CD8-positive, alpha-beta memory T cell (primary cell): ENCODE measurements at regions not wholly inside any gene's neighbourhood (a gene's known extent, or its start where the extent isn't known, plus 50 kb on each side); places are given as distances from the start of the nearest gene placed in this dataset.

ENCODE experiments used
- CTCF ChIA-PET: fragments of 350-600 bp; sonication (Branson Sonifier 250); formaldehyde crosslinking; loops from one replicate; lab custom pipeline; 2021; ENCODE audit warnings: antibody characterized with exemption; lab: Charles Lee
- POLR2A ChIA-PET: fragments of 350-600 bp; sonication (Branson Sonifier 250); formaldehyde crosslinking; loops from one replicate; lab custom pipeline; 2021; ENCODE audit warnings: antibody characterized with exemption; lab: Charles Lee
- DNase-seq, 5 donors: peaks; one replicate each; pipeline versions ENCODE4 v3.0.0 to v3.0.0-alpha.2; 2020 to 2022; ENCODE audit warnings: mixed read lengths in 1 of 5
- H3K27ac ChIP-seq: one replicate; pipeline ENCODE4 v1.7.0; 2013; ENCODE audit warnings: low read depth, mild to moderate bottlenecking, low read length, moderate library complexity
- H3K27me3 ChIP-seq: 2 replicates; pipeline ENCODE4 v1.7.0; 2013; ENCODE audit warnings: low read length, mild to moderate bottlenecking; ENCODE audit not compliant: insufficient read depth, poor library complexity, severe bottlenecking
- H3K36me3 ChIP-seq: 2 replicates; pipeline ENCODE4 v1.7.0; 2013; ENCODE audit warnings: mild to moderate bottlenecking, low read length, moderate library complexity; ENCODE audit not compliant: insufficient read depth
- H3K4me1 ChIP-seq: 2 replicates; pipeline ENCODE4 v1.7.0; 2013; ENCODE audit warnings: mild to moderate bottlenecking, low read length, moderate library complexity; ENCODE audit not compliant: insufficient read depth
- H3K4me3 ChIP-seq: 2 replicates; pipeline ENCODE4 v1.7.0; 2013; ENCODE audit warnings: mild to moderate bottlenecking, low read length
- H3K9me3 ChIP-seq: 2 replicates; pipeline ENCODE4 v1.7.0; 2013; ENCODE audit warnings: mild to moderate bottlenecking, low read length
- H3K27ac Mint-ChIP-seq, 8 donors: one replicate each; pipeline ENCODE4 v1.8.0; 2020 to 2021; ENCODE audit warnings: mixed read lengths in 8 of 8, mild to moderate bottlenecking in 6 of 8, inconsistent platforms in 3 of 8, moderate library complexity in 3 of 8
- H3K27me3 Mint-ChIP-seq, 2 donors: one replicate each; pipeline ENCODE4 v1.8.0; 2020 to 2021; ENCODE audit warnings: mixed read lengths in 2 of 2, mild to moderate bottlenecking in 1 of 2, moderate library complexity in 1 of 2
- H3K36me3 Mint-ChIP-seq, 3 donors: one replicate each; pipeline ENCODE4 v1.8.0; 2020 to 2021; ENCODE audit warnings: mixed read lengths in 3 of 3, inconsistent platforms in 1 of 3, mild to moderate bottlenecking in 1 of 3
- H3K4me1 Mint-ChIP-seq, 3 donors: one replicate each; pipeline ENCODE4 v1.8.0; 2020 to 2021; ENCODE audit warnings: mixed read lengths in 3 of 3, inconsistent platforms in 1 of 3, mild to moderate bottlenecking in 1 of 3
- H3K4me3 Mint-ChIP-seq, 7 donors: one replicate each; pipeline ENCODE4 v1.8.0; 2020 to 2021; ENCODE audit warnings: mixed read lengths in 7 of 7, mild to moderate bottlenecking in 6 of 7, moderate library complexity in 4 of 7, inconsistent platforms in 2 of 7
- H3K9me3 Mint-ChIP-seq, 5 donors: one replicate each; pipeline ENCODE4 v1.8.0; 2020 to 2022; ENCODE audit warnings: mixed read lengths in 5 of 5, mild to moderate bottlenecking in 3 of 5, moderate library complexity in 2 of 5, inconsistent platforms in 1 of 5

DNA sequence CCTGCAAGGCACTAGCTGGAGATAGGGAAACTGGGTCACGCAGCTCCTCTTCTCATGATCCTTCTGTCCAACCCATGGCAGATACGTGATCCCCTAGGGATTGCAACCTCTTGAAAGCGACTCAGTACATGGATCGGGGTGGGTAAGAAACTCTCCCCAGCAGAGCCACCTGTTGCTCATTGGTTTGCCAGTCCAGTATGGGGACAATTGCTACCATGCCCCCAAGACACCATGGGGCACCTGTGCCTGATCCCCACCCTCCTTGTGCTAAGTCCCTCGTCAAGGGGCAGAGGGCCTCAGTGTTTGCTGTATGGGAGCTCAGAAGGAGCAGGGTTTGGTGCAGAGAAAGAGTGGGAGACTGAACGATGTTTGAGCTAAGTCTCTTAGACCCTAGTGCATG lies 500.9 kb downstream of the ENC1 start:
- Histone ChIP-seq H3K27me3 (no peaks in the 10 kb centered on the region), H3K9me3 (no peaks in the 10 kb centered on the region), H3K4me3 (no peak overlapping the region), H3K27ac (no peak overlapping the region), H3K36me3 (no peaks in the 10 kb centered on the region), H3K4me1 (no peaks in the 10 kb centered on the region)
- no peaks in the 10 kb centered on the region for H3K4me1 Mint-ChIP-seq
- H3K27ac Mint-ChIP-seq, result no peak overlapping the region
- H3K4me3 Mint-ChIP-seq, result no peak overlapping the region
- H3K9me3 Mint-ChIP-seq, result no peaks in the 10 kb centered on the region
- ChIA-PET POLR2A (no interaction called here), CTCF (no interaction called here)
- DNase-seq, result no peak
- H3K36me3 Mint-ChIP-seq, result no peaks in the 10 kb centered on the region
- H3K27me3 Mint-ChIP-seq, result peaks cover 3 to 9% of the 10 kb centered on the region in 2 donors

DNA sequence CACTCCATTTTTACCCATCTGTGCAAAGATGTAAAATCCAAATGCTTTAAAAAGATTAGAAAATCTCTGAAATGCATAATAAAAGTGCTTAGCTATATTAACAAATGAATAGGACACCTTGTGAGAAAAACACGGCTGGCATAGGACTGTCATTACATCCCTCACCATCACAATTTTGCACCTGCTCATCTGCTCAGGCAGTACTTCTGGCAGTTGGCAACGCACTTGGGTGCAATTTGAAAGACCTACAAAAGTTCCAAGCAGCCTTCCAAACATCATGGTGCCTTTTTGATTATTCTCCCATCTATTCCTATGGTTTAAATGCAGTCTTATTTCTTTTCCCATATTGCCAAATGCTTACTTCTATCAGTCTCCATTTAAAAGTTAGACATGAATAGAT lies 501.8 kb downstream of the ENC1 start:
- no peak for DNase-seq
- no peaks in the 10 kb centered on the region for H3K36me3 ChIP-seq
- H3K9me3 Mint-ChIP-seq, result no peaks in the 10 kb centered on the region
- ChIA-PET CTCF (no interaction called here), POLR2A (no interaction called here)
- no peaks in the 10 kb centered on the region for H3K9me3 ChIP-seq
- peaks cover 3% of the 10 kb centered on the region in 2 donors for H3K27me3 Mint-ChIP-seq
- H3K4me3 ChIP-seq, result no peak overlapping the region
- no peak overlapping the region for H3K27ac Mint-ChIP-seq
- no peaks in the 10 kb centered on the region for H3K4me1 ChIP-seq
- no peaks in the 10 kb centered on the region for H3K27me3 ChIP-seq
- no peak overlapping the region for H3K27ac ChIP-seq
- no peaks in the 10 kb centered on the region for H3K36me3 Mint-ChIP-seq
- H3K4me1 Mint-ChIP-seq, result no peaks in the 10 kb centered on the region
- H3K4me3 Mint-ChIP-seq, result no peak overlapping the region

DNA sequence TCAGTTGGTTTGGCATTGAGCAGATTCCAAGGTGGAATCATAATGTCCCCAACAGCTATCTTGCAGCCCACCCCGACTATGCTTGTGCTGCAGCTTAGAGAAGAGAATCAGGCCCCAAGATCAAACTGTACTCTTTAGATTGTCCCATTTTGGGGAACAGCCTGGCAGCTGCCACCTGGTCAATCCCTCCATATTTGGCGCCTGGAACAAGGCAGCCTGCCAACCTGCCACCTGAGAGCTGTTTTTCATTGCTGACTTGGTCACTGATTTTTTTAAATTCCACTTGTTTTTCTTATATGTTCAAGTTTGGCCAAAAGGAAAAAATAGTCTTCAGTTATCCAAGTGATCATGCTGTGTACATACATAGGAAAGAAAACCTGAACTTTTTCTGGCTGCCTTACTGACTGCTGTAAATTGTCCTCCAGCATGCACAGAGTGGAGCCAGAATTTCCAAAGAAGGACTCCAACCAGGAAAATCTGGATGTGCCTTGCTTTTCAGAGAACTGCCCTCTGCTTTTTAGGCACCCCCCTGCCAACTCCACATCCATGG lies 504.2 kb downstream of the ENC1 start:
- POLR2A ChIA-PET, result no interaction called here
- peaks cover 3% of the 10 kb centered on the region in 2 donors for H3K27me3 Mint-ChIP-seq
- no peaks in the 10 kb centered on the region for H3K4me1 Mint-ChIP-seq
- DNase-seq, result no peak
- H3K36me3 Mint-ChIP-seq, result no peaks in the 10 kb centered on the region
- H3K4me3 Mint-ChIP-seq, result no peak overlapping the region
- Histone ChIP-seq H3K9me3 (no peaks in the 10 kb centered on the region), H3K27me3 (no peaks in the 10 kb centered on the region), H3K27ac (no peak overlapping the region), H3K4me1 (no peaks in the 10 kb centered on the region), H3K36me3 (no peaks in the 10 kb centered on the region), H3K4me3 (no peak overlapping the region)
- no peaks in the 10 kb centered on the region for H3K9me3 Mint-ChIP-seq
- no peak overlapping the region for H3K27ac Mint-ChIP-seq
- CTCF ChIA-PET, result no interaction called here

- H3K27me3 ChIP-seq, result no peaks in the 10 kb centered on the region
- no peak overlapping the region for H3K27ac Mint-ChIP-seq
- H3K36me3 ChIP-seq, result no peaks in the 10 kb centered on the region
- H3K4me1 Mint-ChIP-seq, result no peaks in the 10 kb centered on the region
- no peak overlapping the region for H3K27ac ChIP-seq
- peaks cover 5 to 10% of the 10 kb centered on the region in 2 donors for H3K27me3 Mint-ChIP-seq
- no peaks in the 10 kb centered on the region for H3K9me3 Mint-ChIP-seq
- CTCF ChIA-PET, result no interaction called here
- H3K36me3 Mint-ChIP-seq, result no peaks in the 10 kb centered on the region
- H3K4me1 ChIP-seq, result no peaks in the 10 kb centered on the region
- no peak overlapping the region for H3K4me3 ChIP-seq
- H3K4me3 Mint-ChIP-seq, result no peak overlapping the region
- DNase-seq, result no peak
- POLR2A ChIA-PET, result no interaction called here
- H3K9me3 ChIP-seq, result no peaks in the 10 kb centered on the region
Observed at GRCh38 chr5:74135033-74135432, 505.5 kb downstream of the ENC1 start.

- Histone ChIP-seq H3K4me3 (no peak overlapping the region), H3K27ac (no peak overlapping the region), H3K27me3 (no peaks in the 10 kb centered on the region), H3K36me3 (no peaks in the 10 kb centered on the region), H3K4me1 (no peaks in the 10 kb centered on the region), H3K9me3 (no peaks in the 10 kb centered on the region)
- Mint-ChIP-seq H3K27ac (no peak overlapping the region), H3K4me3 (no peak overlapping the region), H3K9me3 (no peaks in the 10 kb centered on the region), H3K27me3 (peaks cover 6 to 12% of the 10 kb centered on the region in 2 donors), H3K4me1 (no peaks in the 10 kb centered on the region), H3K36me3 (no peaks in the 10 kb centered on the region)
- ChIA-PET POLR2A (no interaction called here), CTCF (no interaction called here)
- DNase-seq, result no peak
Observed at GRCh38 chr5:74132485-74132884, 506.5 kb downstream of the ARHGEF28 start.

GRCh38 chr5:74131250-74131649 lies 505.3 kb downstream of the ARHGEF28 start:
- Histone ChIP-seq H3K36me3 (no peaks in the 10 kb centered on the region), H3K9me3 (no peaks in the 10 kb centered on the region), H3K4me1 (no peaks in the 10 kb centered on the region), H3K4me3 (no peak overlapping the region), H3K27me3 (no peaks in the 10 kb centered on the region), H3K27ac (no peak overlapping the region)
- ChIA-PET CTCF (no interaction called here), POLR2A (no interaction called here)
- DNase-seq, result no peak
- Mint-ChIP-seq H3K27ac (no peak overlapping the region), H3K9me3 (no peaks in the 10 kb centered on the region), H3K4me1 (no peaks in the 10 kb centered on the region), H3K4me3 (no peak overlapping the region), H3K27me3 (peaks cover 6 to 9% of the 10 kb centered on the region in 2 donors), H3K36me3 (no peaks in the 10 kb centered on the region)

- Mint-ChIP-seq H3K9me3 (no peaks in the 10 kb centered on the region), H3K27me3 (peaks cover 6 to 9% of the 10 kb centered on the region in 2 donors), H3K4me3 (no peak overlapping the region), H3K27ac (no peak overlapping the region), H3K4me1 (no peaks in the 10 kb centered on the region), H3K36me3 (no peaks in the 10 kb centered on the region)
- CTCF ChIA-PET, result no interaction called here
- Histone ChIP-seq H3K4me1 (no peaks in the 10 kb centered on the region), H3K27ac (no peak overlapping the region), H3K9me3 (no peaks in the 10 kb centered on the region), H3K27me3 (no peaks in the 10 kb centered on the region), H3K4me3 (no peak overlapping the region), H3K36me3 (no peaks in the 10 kb centered on the region)
- POLR2A ChIA-PET, result no interaction called here
- DNase-seq, result no peak
Observed at GRCh38 chr5:74130155-74130897, 504.3 kb downstream of the ARHGEF28 start.

- no peak overlapping the region for H3K27ac Mint-ChIP-seq
- Histone ChIP-seq H3K4me3 (no peak overlapping the region), H3K4me1 (no peaks in the 10 kb centered on the region), H3K36me3 (no peaks in the 10 kb centered on the region), H3K9me3 (no peaks in the 10 kb centered on the region), H3K27me3 (no peaks in the 10 kb centered on the region), H3K27ac (no peak overlapping the region)
- no peaks in the 10 kb centered on the region for H3K9me3 Mint-ChIP-seq
- H3K4me1 Mint-ChIP-seq, result no peaks in the 10 kb centered on the region
- H3K36me3 Mint-ChIP-seq, result no peaks in the 10 kb centered on the region
- DNase-seq, result no peak
- POLR2A ChIA-PET, result no interaction called here
- CTCF ChIA-PET, result no interaction called here
- peaks cover 6 to 9% of the 10 kb centered on the region in 2 donors for H3K27me3 Mint-ChIP-seq
- no peak overlapping the region for H3K4me3 Mint-ChIP-seq
Observed at GRCh38 chr5:74127381-74128320, 501.7 kb downstream of the ARHGEF28 start.
